ELR (cell line): ENCODE measurements at regions not wholly inside any gene's neighbourhood (a gene's known extent, or its start where the extent isn't known, plus 50 kb on each side); places are given as distances from the start of the nearest gene placed in this dataset.
"Not testable (repeated sequence)": the region's sequence is repeated elsewhere in the genome, so short reads cannot be mapped to it uniquely, and the experiment has no call there.

Source experiments
- DNase-seq: peaks from one replicate; pipeline ENCODE4 v3.0.0-alpha.2; 2015; ENCODE audit warnings: low read depth

DNA sequence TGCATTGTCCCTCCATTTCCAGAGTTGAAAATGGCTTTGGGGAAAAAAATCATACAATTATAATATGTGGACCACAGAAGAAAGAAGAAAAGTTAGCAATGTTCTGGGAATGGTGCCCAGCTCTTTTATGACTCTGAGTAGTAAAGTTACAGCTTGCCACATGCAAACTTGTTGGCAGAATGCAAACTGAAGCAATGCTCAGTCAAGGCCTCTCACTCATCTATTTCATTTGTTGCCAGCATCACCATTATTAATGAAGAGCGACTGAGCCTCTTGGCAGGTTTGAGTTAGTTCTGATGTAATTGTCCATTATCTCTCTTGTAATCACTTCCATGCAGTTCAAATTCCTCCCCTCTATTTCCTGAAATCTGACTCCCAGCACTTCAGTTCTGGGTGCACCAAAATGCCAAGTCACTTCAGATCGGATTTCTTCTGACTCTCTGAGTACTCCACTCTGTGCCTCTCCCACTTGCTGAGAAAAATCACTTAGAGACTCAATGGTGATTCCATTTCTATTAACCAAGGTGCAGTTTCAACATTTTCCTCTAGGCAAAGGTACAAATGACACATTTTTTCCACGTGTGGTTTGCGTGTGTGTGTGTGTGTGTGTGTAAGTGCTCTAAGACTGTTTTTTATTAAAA lies 154.4 kb upstream of the STMND1 start:
- peak; percentile 71 for DNase-seq

DNA sequence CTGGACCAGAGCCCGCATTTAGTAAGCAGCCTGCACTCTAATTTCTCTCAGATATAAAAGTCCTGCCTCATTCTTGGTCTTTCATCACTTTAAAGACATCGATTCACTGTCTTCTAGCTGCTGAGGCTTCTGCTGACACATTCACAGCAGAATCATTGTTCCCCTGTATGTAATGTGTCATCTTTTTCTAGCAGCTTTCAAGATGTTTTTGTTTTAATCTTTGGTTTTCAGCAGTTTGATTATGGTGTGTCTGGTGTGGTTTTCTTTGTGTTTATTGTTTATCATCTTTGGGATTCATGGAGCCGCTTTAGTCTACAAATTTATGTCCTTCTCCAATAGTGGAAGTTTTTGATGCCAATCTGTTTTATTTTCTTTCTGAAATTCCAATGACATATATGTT lies 157.3 kb upstream of the STMND1 start:
- peak; percentile 28 for DNase-seq

DNA sequence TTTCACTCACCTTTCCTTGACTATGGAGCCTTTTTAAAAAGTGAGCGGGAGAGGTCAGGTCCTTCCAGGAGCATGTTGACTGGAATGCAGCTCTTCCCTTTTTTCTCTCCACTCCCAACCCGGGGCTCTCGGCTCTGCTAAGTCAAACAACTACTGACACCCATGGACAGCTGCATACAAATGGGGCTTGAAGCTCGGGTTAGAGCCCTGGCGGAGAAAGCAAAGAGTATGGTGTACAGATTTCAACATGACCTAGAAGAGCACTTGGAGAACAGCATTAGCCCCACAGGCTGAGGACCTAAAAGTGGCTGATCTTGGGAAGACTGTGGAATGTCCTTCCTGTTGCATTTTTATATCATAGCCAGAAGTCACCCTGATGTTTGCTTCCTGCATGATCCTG lies 162.0 kb upstream of the STMND1 start:
- DNase-seq, result no peak

DNA sequence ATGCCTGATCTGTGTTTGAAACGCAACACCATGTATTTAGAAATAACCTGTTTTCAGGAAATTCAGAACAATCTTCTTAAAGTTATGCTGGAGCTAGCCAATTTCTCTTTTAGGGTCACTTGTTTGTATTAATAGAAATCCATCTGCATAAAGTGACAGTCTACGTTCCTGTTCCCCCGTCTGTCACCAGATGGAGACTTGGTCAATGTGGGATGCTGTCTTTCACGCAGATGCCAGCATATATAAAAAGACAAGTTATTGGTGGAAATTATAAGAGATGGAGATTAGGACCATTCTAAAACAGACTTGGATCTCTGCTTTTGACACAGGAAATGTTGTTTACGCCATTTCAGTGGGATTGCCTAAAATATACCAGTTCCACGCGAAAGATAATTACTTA lies 162.5 kb upstream of the STMND1 start:
- no peak for DNase-seq

DNA sequence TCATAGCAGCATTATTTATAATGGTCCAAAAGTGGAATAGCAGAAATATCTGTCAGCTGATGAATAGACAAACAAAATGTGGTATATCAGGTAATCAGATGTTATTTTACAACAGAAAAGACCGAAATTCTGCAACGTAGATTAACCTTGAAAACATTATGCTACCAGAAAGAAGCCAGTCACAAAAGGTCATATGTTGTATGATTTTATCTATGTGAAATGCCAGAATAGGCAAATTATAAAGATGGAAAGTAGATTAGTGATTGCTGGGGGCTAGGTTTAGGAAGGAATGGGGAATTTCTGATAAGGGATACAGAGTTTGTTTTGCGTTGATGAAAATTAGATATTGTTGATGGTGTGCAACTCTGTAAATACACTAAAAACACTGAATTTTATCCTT lies 165.0 kb upstream of the STMND1 start:
- no peak for DNase-seq

DNA sequence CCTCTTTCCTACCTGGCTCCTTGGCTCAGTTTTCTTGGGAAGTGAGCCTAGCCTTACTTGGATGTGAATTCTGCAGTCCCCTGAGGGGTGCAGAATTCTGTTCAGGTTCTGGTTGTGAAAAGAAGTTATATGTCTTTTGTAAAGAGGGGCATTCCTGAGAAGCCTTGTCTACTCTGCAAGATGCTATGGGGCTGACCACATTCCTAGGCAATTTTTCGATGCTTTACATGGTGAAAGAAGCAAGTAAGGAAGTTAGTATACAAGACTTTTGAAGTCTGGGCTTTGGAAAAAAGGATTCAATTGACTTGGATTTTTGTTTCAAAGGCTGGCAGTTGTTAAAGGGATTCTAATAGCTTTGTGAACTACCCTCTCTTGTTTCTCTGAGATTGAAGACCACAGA lies 167.9 kb upstream of the STMND1 start:
- no peak for DNase-seq

DNA sequence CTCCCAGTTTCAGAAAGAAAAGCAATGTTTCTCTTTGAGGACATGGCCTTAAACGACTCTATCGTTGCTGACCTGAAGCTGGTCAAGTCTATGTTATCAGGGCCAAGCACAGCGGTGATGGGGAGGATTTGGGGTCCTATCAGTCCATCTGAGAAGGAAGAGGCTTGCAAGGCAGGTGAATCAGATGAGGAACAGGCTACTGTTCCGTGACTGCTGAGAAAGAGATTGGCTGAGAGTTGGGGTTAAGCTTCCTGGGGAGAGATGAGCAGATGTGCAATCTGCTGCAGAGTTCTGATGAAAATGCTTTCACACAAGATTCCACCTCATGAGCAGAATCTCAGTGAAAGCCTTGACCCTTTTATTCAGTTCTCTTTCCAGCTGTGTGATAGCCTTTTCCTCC lies 168.3 kb upstream of the STMND1 start:
- no peak for DNase-seq

DNA sequence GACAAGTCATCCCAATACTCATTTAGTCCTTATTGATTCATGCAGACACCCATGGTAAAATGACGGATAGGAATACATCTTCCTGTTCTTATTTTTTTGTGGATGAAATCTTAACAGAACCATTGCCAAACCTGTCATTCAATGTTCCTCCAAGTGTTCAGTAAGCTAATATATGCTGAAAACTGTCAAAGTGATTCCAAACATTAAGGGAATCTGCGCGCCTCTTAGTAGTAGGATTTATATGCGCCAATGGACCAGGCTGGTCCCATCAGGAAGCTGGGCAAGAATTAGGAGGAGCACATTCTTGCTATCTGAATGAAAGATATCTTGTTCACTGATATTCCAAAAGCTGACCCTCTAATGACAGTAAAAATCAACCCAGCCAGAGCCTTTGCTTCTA lies 168.9 kb upstream of the STMND1 start:
- DNase-seq, result no peak

DNA sequence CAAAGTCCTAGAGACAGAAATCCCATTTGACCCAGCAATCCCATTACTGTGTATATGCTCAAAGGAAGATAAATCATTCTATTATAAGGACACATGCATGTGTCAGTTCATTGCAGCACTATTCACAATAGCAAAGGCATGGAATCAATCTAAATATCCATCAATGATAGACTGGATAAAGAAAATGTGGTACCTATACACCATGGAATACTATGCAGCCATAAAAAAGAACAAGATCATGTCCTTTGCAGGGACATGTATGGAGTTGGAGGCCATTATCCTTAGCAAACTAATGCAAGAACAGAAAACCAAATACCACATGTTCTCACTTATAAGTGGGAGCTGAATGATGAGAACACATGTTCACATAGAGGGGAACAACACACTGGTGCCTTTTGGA lies 169.8 kb upstream of the ATXN1 start:
- not testable (repeated sequence) for DNase-seq

DNA sequence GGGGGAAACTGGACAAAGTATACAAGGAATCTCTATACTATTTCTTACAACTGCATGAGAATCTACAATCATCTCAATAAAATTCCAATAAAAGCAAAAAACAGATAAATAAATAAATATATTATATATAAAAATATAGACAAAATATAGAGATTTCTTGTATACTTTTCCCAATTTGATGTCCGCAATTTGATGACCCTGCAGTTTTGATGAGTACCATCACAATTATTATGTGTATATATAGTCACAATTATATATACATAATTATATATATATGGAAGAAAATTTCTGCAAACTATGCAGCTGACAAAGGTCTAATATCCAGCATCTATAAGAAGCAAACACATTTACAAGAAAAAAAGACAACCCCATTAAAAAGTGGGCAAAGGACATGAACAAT lies 169.2 kb upstream of the ATXN1 start:
- no peak for DNase-seq

DNA sequence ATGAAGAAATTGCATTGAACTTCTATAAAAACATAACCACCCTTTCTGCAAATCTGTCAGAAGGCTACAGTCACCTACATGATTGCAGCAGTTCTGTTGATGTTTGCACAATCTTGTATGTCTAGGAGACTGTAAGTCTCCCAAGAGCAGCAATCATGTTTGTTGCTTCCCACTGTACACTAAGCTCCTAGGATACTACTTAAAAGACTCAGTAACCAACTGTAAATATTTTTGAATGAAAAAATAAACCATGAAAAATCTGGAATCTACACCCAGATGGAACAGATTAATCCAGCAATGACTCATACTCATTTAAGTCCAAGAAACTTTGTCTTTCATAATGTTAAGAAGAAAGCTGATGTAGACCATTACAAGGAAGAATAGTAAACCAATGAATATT lies 168.5 kb upstream of the ATXN1 start:
- DNase-seq, result peak; percentile 96

DNA sequence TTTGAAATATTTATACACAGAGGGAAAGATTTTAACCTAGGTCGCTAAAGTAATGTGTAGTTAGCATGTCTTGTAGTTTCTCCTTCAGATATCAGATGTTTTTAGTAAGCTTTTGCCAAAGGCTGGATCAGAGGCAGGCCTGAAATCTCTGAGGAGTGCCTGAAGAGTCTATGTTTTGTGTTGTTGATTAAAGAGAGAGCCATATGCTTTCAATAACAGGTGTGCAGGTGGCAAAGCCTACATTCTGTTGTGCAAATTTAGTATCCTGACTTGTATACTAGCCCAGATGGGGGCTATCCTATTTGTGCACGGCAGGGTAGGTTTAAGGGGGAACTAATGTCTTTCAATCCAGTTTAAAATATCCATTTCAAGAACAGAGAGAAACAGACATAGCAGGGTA lies 167.1 kb upstream of the ATXN1 start:
- no peak for DNase-seq

DNA sequence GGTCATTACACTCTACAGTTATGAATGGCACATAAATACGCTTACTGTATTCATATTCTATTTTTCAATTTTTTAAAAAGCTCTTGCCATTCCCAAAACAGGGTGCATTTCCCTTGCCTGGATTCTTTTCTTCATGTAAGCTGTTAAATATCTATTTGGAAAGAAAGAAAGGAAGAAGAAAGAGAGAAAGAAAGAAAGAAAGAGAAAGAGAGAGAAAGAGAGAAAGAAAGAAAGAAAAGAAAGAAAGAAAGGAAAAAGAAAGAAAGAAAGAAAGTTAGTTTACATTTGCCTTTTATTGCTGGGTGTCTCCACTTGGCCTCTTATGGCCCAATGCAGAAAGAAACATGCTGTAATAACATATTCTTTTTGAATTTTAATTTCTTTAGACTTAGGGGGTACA lies 165.9 kb upstream of the ATXN1 start:
- no peak for DNase-seq

DNA sequence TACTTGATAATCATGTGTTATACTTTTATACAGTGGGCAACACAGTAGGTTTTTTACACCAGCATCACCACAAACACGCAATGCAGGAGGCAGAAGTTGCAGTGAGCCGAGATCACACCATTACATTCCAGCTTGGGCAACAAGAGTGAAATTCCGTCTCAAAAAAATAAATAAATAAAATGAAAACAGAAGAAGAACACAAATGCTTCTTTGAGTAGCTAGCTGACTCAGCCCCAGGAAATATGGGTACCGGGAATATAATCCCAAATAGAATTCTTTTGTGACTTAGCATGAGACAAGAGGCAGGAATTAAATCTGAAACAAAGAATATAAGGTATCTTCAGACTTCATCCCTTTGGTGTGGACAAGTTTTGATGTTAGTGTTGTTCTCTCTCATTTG lies 164.2 kb upstream of the ATXN1 start:
- DNase-seq, result peak; percentile 64

DNA sequence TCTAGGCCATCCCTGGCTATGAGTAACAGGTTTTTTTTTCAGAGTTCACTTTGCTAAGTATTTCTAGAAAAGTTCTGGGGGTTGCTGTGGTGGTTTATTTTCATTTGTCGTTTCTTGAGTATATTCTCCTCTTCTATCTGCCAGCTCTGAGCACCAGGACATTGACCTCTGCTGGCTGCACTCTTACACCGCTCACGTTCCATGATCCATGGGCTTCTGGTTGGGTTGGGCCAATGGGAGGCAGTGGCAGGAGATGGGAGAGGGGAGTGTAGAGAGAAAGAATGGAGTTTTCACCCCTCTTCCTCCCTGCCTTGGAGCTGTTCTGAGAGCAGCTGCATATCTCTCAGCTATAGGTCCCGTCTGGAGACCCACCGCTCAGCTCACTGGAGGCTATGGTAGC lies 161.0 kb upstream of the ATXN1 start:
- DNase-seq, result no peak

DNA sequence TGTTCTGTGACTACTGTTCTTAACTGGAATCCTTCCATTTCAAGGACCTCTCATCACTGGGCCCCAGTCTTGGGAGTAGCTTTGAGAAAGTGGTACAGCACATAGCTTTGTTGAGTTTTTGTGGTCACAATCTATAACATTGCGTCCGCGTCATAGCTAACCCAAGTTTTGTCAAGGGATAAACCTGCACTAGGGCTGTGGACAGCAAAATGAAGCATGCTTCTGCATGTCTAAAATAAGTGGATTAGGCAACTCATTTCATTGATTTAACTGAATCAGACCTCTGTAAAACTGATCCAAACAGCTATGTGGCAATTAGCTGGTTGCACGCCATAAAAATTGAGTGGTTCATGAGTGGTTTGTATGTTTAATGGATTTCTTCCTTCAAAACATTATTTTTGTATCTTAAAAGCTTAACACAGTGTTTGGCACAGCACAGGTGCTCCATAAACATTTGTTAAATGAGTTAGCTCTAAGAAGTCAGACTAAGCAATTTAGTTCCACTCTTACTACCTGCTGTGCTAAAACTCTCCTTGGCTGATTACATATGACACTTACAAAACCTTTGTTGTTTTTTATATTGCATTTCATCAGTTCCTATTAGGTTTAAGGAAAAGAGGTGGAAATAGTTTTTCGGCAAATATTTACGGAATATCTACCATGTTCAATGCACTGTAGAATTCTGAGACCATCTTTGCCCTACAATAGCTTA lies 160.3 kb upstream of the ATXN1 start:
- DNase-seq, result no peak

DNA sequence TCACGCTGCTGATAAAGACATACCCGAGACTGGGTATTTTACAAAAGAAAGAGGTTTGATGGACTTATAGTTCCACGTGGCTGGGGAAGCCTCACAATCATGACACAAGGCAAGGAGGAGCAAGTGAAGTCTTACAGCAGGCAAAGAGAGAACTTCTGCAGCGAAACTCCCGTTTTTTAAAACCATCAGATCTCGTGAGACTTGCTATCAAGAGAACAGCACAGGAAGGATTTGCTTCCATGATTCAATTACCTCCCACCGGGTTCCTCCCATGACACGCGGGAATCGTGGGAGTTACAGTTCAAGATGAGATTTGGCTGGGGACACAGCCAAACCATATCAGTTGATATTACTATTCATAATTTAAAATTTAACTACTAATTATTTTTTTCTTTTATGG lies 157.3 kb upstream of the ATXN1 start:
- no peak for DNase-seq

DNA sequence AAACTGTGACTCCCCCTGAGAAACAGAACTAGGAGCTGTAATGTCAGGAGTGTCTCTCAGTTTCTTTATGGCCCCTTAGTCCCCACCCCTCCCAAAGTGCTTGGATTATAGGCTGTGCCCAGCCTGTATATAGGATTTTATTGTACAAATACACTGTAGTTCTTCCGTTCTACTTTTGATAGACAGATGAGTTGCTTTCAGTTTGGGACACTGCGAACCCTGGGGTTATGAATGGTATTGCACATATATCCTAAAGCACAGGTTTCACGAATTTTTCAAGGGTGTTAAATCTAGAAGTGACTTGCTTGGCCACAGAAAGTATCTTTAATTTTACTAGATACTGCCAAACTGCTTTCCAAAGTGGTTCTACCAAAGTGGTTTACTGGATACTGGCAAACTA lies 152.9 kb upstream of the ATXN1 start:
- no peak for DNase-seq

DNA sequence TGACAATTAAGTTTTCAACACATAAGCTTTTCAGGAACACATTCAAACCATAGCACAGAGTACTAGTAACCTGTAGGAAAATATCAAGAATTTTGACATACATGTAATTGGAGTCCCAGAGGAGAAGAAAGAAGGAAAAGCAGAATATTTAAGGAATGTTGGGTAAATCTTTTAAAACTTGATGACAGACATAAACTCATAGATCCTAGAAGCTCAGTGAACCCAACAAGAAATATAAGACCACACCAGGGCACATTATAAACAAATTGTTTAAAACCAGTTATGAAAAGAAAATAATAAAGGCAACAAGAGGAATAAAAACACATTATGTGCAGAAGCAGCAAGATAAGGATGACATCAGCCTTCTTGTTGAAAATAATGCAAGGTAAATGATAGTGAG lies 151.5 kb upstream of the ATXN1 start:
- DNase-seq, result no peak

DNA sequence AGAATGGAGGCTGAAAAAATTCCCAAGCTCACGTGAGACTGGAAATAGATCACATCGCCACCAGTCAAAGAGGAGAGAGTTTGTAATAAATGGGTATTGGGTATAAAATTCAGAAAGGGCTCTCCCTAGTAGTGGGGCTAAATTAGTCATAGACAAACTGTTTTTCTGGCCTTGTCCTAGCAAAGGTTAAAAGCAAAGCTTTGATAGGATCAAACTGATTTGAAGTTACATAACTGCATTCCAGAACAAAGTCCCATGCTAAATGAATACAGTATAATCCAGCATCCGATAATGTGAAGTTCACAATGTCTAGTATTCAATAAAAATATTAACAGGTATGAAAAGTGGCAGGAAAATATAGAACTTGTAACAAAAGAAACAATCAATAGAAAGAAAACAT lies 149.8 kb upstream of the ATXN1 start:
- peak; percentile 24 for DNase-seq

DNA sequence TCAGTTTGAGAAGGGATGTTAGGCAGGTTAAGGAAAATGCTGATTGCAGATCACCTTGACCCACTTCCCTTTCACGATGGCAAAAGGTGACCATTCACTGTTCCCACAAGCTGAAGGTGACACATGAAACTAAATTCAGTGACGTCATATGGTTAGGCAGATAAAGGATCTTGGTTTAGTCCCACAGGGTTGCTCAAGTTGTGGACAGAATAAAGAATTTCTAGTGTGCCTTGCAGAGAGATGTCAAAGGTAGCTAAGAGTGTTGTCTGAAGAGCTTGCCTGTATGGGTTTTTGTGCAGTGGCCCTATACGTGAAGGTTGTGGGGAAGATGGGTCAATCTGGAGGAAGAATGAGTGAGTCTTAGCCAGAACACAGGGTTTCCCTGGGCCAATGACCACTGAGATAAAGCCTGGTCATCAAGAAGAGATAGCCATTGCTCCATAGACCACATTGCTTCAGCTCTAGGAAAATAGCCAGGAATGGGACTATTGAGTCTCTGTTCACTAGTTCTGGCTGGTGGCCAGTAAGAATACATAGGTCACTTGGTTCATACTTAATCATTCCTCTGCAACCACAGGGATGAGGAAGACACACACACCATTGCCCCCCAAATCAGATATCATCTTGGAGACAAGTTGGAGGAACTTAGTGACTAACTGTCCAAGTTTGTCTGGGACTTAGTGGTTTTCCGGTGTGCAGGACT lies 148.5 kb upstream of the ATXN1 start:
- peak; percentile 99 for DNase-seq

DNA sequence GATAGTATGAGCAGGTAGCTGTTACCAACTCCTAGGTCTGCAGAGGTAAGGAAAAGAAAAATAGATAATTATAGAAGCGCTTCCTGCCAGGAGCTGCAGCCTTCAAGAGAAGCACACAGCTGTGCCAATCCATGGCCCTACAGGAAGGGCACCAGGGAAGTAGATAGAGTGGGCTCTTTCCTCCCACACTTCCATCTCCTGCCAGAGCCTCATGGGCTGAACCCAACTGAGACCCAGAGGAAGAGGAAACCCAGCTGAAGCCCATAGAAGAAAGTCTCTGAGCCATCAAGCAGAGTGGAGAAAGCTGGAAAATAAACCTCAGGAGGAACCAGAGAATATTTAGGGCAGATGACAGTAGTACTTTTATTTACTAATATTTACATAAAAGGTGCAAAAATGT lies 146.7 kb upstream of the ATXN1 start:
- DNase-seq, result no peak

DNA sequence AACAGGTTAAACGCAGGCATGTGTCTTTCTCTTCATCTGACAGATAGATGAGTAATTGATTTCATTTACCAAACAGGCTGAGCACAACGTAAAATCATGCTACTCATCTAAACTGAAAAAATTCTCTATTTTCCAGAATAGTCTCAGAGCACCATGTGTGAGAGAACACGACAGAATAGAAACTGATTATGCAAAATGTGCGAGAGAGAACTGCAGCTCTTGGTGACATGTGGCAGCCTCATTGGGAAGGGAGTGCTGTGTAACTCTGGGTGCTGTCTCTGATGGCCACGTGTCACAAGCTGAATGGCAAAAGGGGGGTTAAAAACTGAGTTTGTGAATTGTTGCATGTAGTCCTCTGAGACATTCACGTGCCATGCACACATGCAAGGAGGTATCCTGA lies 143.7 kb upstream of the ATXN1 start:
- DNase-seq, result no peak

DNA sequence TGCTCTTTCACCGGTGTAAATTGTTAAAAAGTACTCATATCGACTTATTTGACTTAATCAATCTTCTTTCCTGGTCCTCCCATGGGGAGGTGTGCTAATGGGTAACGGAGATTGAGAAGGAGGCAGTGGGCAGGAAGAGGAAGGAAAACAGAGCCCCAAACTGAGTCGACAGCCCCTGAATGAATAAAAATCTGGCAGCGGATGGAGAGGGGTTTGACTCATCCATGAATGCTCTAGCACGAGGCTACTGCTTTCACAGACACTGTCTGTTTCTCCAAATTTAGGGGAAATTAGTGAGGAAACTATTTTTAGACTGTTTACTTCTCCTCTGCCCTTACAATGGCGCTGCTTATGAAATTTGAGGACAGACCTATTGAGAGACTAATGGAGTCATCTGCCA lies 142.2 kb upstream of the ATXN1 start:
- DNase-seq, result peak; percentile 59
